SK-N-MC (cell line): ENCODE measurements at regions not wholly inside any gene's neighbourhood (a gene's known extent, or its start where the extent isn't known, plus 50 kb on each side); places are given as distances from the start of the nearest gene placed in this dataset.

Experiments used
- DNase-seq: peaks from one replicate; pipeline ENCODE4 v3.0.0-alpha.2; 2011; ENCODE audit warnings: low read depth, low spot score
- H3K27ac ChIP-seq: fragments of 200-600 bp; sonication (generic); 2 replicates; pipeline ENCODE4 v1.5.1; 2016; ENCODE audit warnings: mixed run types
- H3K36me3 ChIP-seq: fragments of 200-600 bp; sonication (generic); 2 replicates; pipeline ENCODE4 v1.6.1; 2017; ENCODE audit warnings: antibody characterized with exemption, low read length, mixed read lengths; ENCODE audit not compliant: insufficient read depth
- H3K4me3 ChIP-seq: fragments of 200-600 bp; sonication (generic); 2 replicates; pipeline ENCODE4 v1.5.1; 2016
- H3K9ac ChIP-seq: fragments of 200-600 bp; sonication (generic); 2 replicates; pipeline ENCODE4 v1.8.0; 2017; ENCODE audit warnings: mixed run types, mixed read lengths; ENCODE audit not compliant: insufficient read length
- H3K9me3 ChIP-seq: fragments of 200-600 bp; sonication (generic); 2 replicates; pipeline ENCODE4 v1.6.1; 2017; ENCODE audit warnings: low read depth, mild to moderate bottlenecking, antibody characterized with exemption, low read length, moderate library complexity, mixed read lengths
- EZH2 ChIP-seq: fragments of 200-600 bp; sonication (generic); IDR thresholded peaks from one replicate; pipeline ENCODE4 v1.6.1; 2017; ENCODE audit warnings: antibody characterized with exemption
- FOXP2 ChIP-seq: optimal IDR thresholded peaks from 2 replicates; pipeline ENCODE3; 2011; ENCODE audit warnings: mild to moderate bottlenecking, moderate library complexity; ENCODE audit not compliant: insufficient read depth; ENCODE audit errors: extremely low read length, control extremely low read depth
- POLR2AphosphoS5 ChIP-seq: IDR thresholded peaks from 2 replicates; pipeline ENCODE4 v1.6.1; 2012; ENCODE audit warnings: mild to moderate bottlenecking, low read depth, low read length, borderline replicate concordance

- no peak overlapping the region for H3K4me3 ChIP-seq
Observed at GRCh38 chr11:109788948-109789490, 304.2 kb upstream of the ZC3H12C start.

DNA sequence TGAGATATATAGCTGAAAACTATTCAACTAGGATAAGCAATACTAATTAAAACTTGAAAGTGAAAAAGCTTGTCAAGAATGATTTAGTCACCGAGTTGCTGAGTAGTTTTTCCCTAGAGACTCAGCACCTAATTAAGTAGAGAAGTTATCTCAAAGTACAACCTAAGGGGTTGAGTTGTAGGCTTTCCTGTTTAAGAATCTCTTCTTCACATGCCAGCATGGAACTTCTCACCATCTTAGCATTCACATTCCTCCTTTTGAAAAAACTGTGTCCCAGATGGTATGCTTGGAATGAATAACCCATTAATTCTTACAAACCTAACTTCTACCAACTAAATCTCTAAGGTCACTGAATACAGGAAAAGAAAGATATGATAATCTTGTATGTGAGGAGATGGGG, 303.3 kb upstream of the ZC3H12C start:
- Histone ChIP-seq H3K27ac (no peak overlapping the region), H3K9me3 (no peaks in the 10 kb centered on the region), H3K4me3 (no peak overlapping the region), H3K36me3 (no peaks in the 10 kb centered on the region), H3K9ac (no peak overlapping the region)
- TF ChIP-seq EZH2 (no peak), FOXP2 (no peak), POLR2AphosphoS5 (no peak)
- no peak for DNase-seq

More at GRCh38 chr11:109788948-109789490, 304.2 kb upstream of the ZC3H12C start:
- TF ChIP-seq EZH2 = no peak
- no peak for TF ChIP-seq POLR2AphosphoS5
- TF ChIP-seq FOXP2 = no peak
- no peak overlapping the region for H3K9ac ChIP-seq
- no peaks in the 10 kb centered on the region for H3K9me3 ChIP-seq
- no peak overlapping the region for H3K27ac ChIP-seq
- no peak for DNase-seq
- no peaks in the 10 kb centered on the region for H3K36me3 ChIP-seq

- TF ChIP-seq EZH2 = no peak
- no peak for TF ChIP-seq FOXP2
- no peak for TF ChIP-seq POLR2AphosphoS5
- Histone ChIP-seq H3K9ac (no peak overlapping the region), H3K36me3 (no peaks in the 10 kb centered on the region), H3K9me3 (no peaks in the 10 kb centered on the region), H3K27ac (no peak overlapping the region), H3K4me3 (no peak overlapping the region)
- no peak for DNase-seq
Observed at GRCh38 chr11:109791337-109791736, 301.9 kb upstream of the ZC3H12C start.

GRCh38 chr11:109794501-109794900, 298.7 kb upstream of the ZC3H12C start:
- no peak for TF ChIP-seq EZH2
- no peak for TF ChIP-seq POLR2AphosphoS5
- no peak for TF ChIP-seq FOXP2
- DNase-seq = no peak
- Histone ChIP-seq H3K36me3 (no peaks in the 10 kb centered on the region), H3K27ac (no peak overlapping the region), H3K9me3 (no peaks in the 10 kb centered on the region), H3K4me3 (no peak overlapping the region), H3K9ac (no peak overlapping the region)

DNA sequence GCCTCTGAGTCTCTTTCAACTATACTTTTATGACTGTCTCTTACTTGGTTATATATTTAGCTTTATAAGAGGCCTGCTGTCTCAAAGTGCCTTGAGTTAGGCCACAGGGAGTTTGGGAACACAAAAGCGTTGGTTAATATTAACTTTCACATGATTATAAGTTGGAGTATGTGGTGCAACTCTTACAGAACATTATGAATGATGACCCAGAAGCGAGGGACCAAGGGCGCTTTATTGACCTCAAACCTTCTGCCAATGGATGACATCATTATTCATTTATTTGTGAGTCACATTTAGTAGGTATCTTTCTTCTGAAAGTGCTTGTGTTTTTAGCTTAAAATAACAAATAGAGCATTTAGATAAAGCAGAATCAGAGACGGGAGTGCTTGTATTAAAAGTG, 298.0 kb upstream of the ZC3H12C start:
- H3K9me3 ChIP-seq = no peaks in the 10 kb centered on the region
- no peak for DNase-seq
- H3K4me3 ChIP-seq = no peak overlapping the region
- no peak overlapping the region for H3K9ac ChIP-seq
- no peaks in the 10 kb centered on the region for H3K36me3 ChIP-seq
- TF ChIP-seq POLR2AphosphoS5 = no peak
- no peak overlapping the region for H3K27ac ChIP-seq

- TF ChIP-seq POLR2AphosphoS5 = no peak
- TF ChIP-seq FOXP2 = no peak
- TF ChIP-seq EZH2 = no peak
- no peak overlapping the region for H3K27ac ChIP-seq
Observed at GRCh38 chr11:109796253-109796652, 296.9 kb upstream of the ZC3H12C start.

DNA sequence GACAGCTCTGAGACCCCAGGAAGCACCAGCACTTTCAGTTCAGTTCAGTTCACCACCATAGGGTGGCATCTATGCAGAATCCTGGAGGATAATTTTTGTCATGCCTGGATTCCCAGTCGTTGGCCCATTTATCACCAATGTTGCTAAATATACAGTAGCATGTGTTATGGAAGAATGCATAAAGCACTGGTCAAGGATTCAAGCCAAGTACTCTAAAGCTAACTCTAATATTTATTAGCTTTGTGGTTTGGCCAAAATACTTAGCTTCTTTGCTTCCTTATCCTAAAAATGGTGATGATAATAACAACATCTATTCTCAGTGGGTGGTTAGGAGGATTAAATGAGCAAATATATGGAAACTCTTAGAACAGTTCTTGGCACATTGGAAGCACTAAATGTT, 294.7 kb upstream of the ZC3H12C start:
- Histone ChIP-seq H3K4me3 (no peak overlapping the region), H3K9me3 (no peaks in the 10 kb centered on the region), H3K36me3 (no peaks in the 10 kb centered on the region), H3K27ac (no peak overlapping the region), H3K9ac (no peak overlapping the region)
- no peak for DNase-seq
- TF ChIP-seq EZH2 (no peak), FOXP2 (no peak), POLR2AphosphoS5 (no peak)

More at GRCh38 chr11:109796253-109796652, 296.9 kb upstream of the ZC3H12C start:
- H3K36me3 ChIP-seq = no peaks in the 10 kb centered on the region
- DNase-seq = no peak
- no peak overlapping the region for H3K4me3 ChIP-seq
- no peak overlapping the region for H3K9ac ChIP-seq
- no peaks in the 10 kb centered on the region for H3K9me3 ChIP-seq

DNA sequence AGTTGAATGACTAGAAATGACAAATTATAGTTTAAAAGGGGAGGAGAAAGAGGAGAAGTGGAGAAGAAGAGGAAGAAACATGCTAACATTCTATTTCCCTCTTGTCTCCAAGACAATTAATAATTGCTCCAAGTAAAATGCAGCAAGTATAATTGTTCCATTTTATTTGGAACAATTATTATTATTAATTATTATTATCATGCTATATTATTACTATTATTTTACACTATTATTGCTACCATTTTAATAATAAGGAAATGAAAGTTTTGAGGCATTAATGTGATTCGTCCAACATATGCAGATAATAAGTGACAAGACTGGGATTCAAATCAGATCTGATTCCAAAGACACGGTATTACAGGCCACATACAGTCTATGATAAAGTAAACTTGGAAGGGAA, 293.6 kb upstream of the ZC3H12C start:
- H3K9ac ChIP-seq = no peak overlapping the region
- H3K9me3 ChIP-seq = no peaks in the 10 kb centered on the region
- DNase-seq = no peak
- no peak overlapping the region for H3K4me3 ChIP-seq
- H3K36me3 ChIP-seq = no peaks in the 10 kb centered on the region
- H3K27ac ChIP-seq = no peak overlapping the region
- TF ChIP-seq EZH2 (no peak), POLR2AphosphoS5 (no peak), FOXP2 (no peak)

DNA sequence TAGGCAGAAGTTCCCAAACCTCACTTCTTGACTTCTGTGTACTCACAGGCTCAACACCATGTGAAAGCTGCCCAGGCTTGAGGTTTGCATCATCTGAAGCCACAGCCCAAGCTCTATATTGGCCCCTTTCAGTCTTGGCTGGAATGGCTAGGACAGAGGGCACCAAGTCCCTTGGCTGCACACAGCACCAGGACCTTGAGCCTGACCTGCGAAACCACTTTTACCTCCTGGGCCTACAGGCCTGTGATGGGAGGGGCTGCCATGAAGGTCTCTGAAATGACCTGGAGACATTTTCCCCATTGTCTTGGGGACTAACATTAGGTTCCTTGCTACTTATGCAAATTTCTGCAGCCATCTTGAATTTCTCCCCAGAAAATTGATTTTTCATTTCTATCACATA, 288.3 kb upstream of the ZC3H12C start:
- TF ChIP-seq POLR2AphosphoS5 = no peak
- TF ChIP-seq EZH2 = no peak
- no peak for TF ChIP-seq FOXP2

More for the DNA sequence above, 288.3 kb upstream of the ZC3H12C start:
- Histone ChIP-seq H3K4me3 (no peak overlapping the region), H3K36me3 (no peaks in the 10 kb centered on the region), H3K9me3 (0 out of 2 replicates have a peak, but pooled peaks cover 3% of the 10 kb centered on the region), H3K27ac (no peak overlapping the region), H3K9ac (no peak overlapping the region)
- no peak for DNase-seq
